Neuronal stem cell (in vitro differentiated cells): ENCODE measurements at regions not wholly inside any gene's neighbourhood (a gene's known extent, or its start where the extent isn't known, plus 50 kb on each side); places are given as distances from the start of the nearest gene placed in this dataset.

Experiments used
- DNase-seq: peaks from one replicate; pipeline ENCODE4 v3.0.0-alpha.2; 2013; ENCODE audit warnings: low spot score
- H2AFZ ChIP-seq: one replicate; pipeline ENCODE4 v1.6.1; 2013; ENCODE audit warnings: mild to moderate bottlenecking, low read length, inconsistent platforms
- H2AK5ac ChIP-seq: 2 replicates; pipeline ENCODE4 v1.6.1; 2013; ENCODE audit warnings: low read depth, mild to moderate bottlenecking, inconsistent platforms, low read length, moderate library complexity, mixed read lengths
- H2BK120ac ChIP-seq: 2 replicates; pipeline ENCODE4 v1.6.1; 2013; ENCODE audit warnings: low read depth, mild to moderate bottlenecking, inconsistent platforms, low read length, moderate library complexity, mixed read lengths
- H2BK12ac ChIP-seq: one replicate; pipeline ENCODE4 v1.6.1; 2013; ENCODE audit warnings: low read length, inconsistent platforms
- H2BK15ac ChIP-seq: 2 replicates; pipeline ENCODE4 v1.6.1; 2013; ENCODE audit warnings: mild to moderate bottlenecking, low read length, inconsistent platforms, mixed read lengths
- H2BK5ac ChIP-seq: one replicate; pipeline ENCODE4 v1.6.1; 2013; ENCODE audit warnings: inconsistent platforms, mild to moderate bottlenecking, low read length, moderate library complexity
- H3K14ac ChIP-seq: one replicate; pipeline ENCODE4 v1.6.1; 2013; ENCODE audit warnings: low read length, inconsistent platforms
- H3K18ac ChIP-seq: 2 replicates; pipeline ENCODE4 v1.6.1; 2013; ENCODE audit warnings: low read length, inconsistent platforms
- H3K23ac ChIP-seq: 2 replicates; pipeline ENCODE4 v1.6.1; 2013; ENCODE audit warnings: low read depth, mild to moderate bottlenecking, mixed read lengths, low read length, inconsistent platforms; ENCODE audit not compliant: poor library complexity
- H3K27ac ChIP-seq: replicated peaks from 3 replicates; pipeline ENCODE4 v1.5.1; 2013; ENCODE audit warnings: low read length, inconsistent platforms
- H3K27me3 ChIP-seq, 3 experiments: 2 replicates each; pipeline ENCODE4 v1.6.1; 2013; ENCODE audit warnings: low read length in 3 of 3, mild to moderate bottlenecking in 2 of 3, inconsistent platforms in 1 of 3, low read depth in 1 of 3, mixed read lengths in 1 of 3, moderate library complexity in 1 of 3; ENCODE audit not compliant: control insufficient read depth in 3 of 3, insufficient read depth in 3 of 3
- H3K36me3 ChIP-seq, 2 donors: replicated peaks in 1 of 2; 2 replicates each; pipeline ENCODE4 v1.6.1; 2013; ENCODE audit warnings: low read length in 2 of 2; ENCODE audit not compliant: control insufficient read depth in 2 of 2, insufficient read depth in 2 of 2
- H3K4ac ChIP-seq: 2 replicates; pipeline ENCODE4 v1.6.1; 2013; ENCODE audit warnings: inconsistent platforms, mild to moderate bottlenecking, low read length, moderate library complexity
- H3K4me1 ChIP-seq, 2 donors: 1 replicate in 1 of 2; 2 replicates in 1 of 2; pipeline ENCODE4 v1.6.1; 2013; ENCODE audit warnings: low read length in 2 of 2, low read depth in 1 of 2; ENCODE audit not compliant: control insufficient read depth in 2 of 2, insufficient read depth in 1 of 2
- H3K4me2 ChIP-seq: one replicate; pipeline ENCODE4 v1.6.1; 2013; ENCODE audit warnings: mild to moderate bottlenecking, low read length, inconsistent platforms; ENCODE audit not compliant: insufficient read depth, poor library complexity, severe bottlenecking
- H3K4me3 ChIP-seq, 2 donors: 2 replicates each; pipeline ENCODE4 v1.5.1; 2013; ENCODE audit warnings: low read length in 2 of 2, mild to moderate bottlenecking in 2 of 2, inconsistent platforms in 1 of 2, moderate library complexity in 1 of 2
- H3K79me1 ChIP-seq: one replicate; pipeline ENCODE4 v1.6.1; 2013; ENCODE audit warnings: low read depth, mild to moderate bottlenecking, inconsistent platforms, low read length, moderate library complexity
- H3K9ac ChIP-seq: one replicate; pipeline ENCODE4 v1.6.1; 2013; ENCODE audit warnings: mild to moderate bottlenecking, low read depth, low read length, inconsistent platforms; ENCODE audit not compliant: poor library complexity
- H3K9me3 ChIP-seq, 2 donors: replicated peaks in 1 of 2; 2 replicates each; pipeline versions ENCODE3 to v1.6.1; 2013; ENCODE audit warnings: low read length in 2 of 2, mild to moderate bottlenecking in 2 of 2, inconsistent platforms in 1 of 2, low read depth in 1 of 2, mixed read lengths in 1 of 2, moderate library complexity in 1 of 2; ENCODE audit not compliant: control insufficient read depth in 2 of 2, insufficient read depth in 1 of 2
- H4K8ac ChIP-seq: one replicate; pipeline ENCODE4 v1.6.1; 2013; ENCODE audit warnings: low read depth, mild to moderate bottlenecking, inconsistent platforms, low read length, moderate library complexity
- H4K91ac ChIP-seq: one replicate; pipeline ENCODE4 v1.6.1; 2013; ENCODE audit warnings: low read length, low read depth, mild to moderate bottlenecking, inconsistent platforms; ENCODE audit not compliant: poor library complexity
- WGBS, 2 donors: extraction: QIAGEN DNeasy Blood & Tissue Kit; methylation state at CpG; one replicate each; pipeline ENCODE4 v1.1.7; 2013; ENCODE audit warnings: missing lambda C conversion rate in 2 of 2, mixed read lengths in 1 of 2; ENCODE audit not compliant: insufficient read length in 2 of 2, insufficient replicate concordance in 1 of 2; ENCODE audit errors: extremely low coverage in 2 of 2; 5-methylcytosine and 5-hydroxymethylcytosine counted together

DNA sequence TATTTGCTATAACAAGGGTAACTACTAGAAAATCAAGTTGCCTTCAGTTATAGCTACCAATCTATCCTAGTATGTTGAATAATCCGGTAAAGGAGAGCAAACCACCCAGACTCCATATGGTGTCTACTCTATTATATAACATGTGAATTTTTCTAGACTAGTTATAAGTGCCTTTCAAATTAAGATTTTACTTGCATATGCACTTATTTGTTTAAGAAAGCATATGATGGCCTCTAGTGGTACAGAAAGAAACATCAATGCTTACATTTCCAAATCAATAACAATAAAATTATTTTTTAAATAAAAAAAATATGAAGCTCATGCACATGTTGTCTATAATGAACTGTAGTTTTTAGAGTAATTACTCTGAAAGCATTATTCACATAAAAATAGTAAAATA lies 1516.4 kb upstream of the PABPC4L start:
- no peak overlapping the region for H3K18ac ChIP-seq
- H3K4ac ChIP-seq: no peak overlapping the region

DNA sequence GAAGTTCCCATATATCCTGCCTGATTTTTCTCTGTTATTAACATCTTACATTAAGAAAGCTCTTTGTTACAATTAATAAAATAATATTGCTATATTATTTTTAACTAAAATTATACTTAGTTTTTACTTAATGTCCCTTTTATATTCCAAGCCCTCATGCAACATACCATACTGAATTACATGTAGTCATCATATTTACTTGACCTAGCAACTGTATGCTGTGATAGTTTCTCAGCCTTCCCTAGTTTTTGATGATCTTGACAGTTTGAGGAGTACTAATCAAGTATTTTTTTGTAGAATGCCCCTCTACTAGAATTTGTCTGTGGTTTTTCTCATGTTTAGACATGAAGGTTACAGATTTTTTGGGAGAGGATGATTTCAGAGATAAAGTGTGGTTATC lies 1503.8 kb upstream of the PABPC4L start:
- Histone ChIP-seq H3K27ac (no peak overlapping the region), H2AFZ (no peak overlapping the region), H4K91ac (no peak overlapping the region), H2BK12ac (no peak overlapping the region), H3K9me3 (no peaks in the 10 kb centered on the region), H3K79me1 (no peaks in the 10 kb centered on the region), H2AK5ac (no peak overlapping the region), H3K9ac (no peak overlapping the region), H3K18ac (no peak overlapping the region), H2BK120ac (no peak overlapping the region), H2BK15ac (no peak overlapping the region), H3K23ac (no peak overlapping the region), H3K27me3 (no peaks in the 10 kb centered on the region), H3K4me2 (no peak overlapping the region), H2BK5ac (no peak overlapping the region), H3K4me3 (no peak overlapping the region), H3K4ac (no peak overlapping the region), H3K36me3 (no peaks in the 10 kb centered on the region), H4K8ac (no peak overlapping the region), H3K4me1 (no peaks in the 10 kb centered on the region), H3K14ac (no peak overlapping the region)
- no peak for DNase-seq

More for the DNA sequence above, 1516.4 kb upstream of the PABPC4L start:
- H3K4me1 ChIP-seq: no peaks in the 10 kb centered on the region
- H3K4me2 ChIP-seq: no peak overlapping the region
- no peak overlapping the region for H4K8ac ChIP-seq
- no peak for DNase-seq
- H2BK120ac ChIP-seq: no peak overlapping the region
- no peak overlapping the region for H2AK5ac ChIP-seq
- no peak overlapping the region for H2AFZ ChIP-seq
- H3K27ac ChIP-seq: no peak overlapping the region
- H3K14ac ChIP-seq: no peak overlapping the region
- no peak overlapping the region for H2BK12ac ChIP-seq
- no peaks in the 10 kb centered on the region for H3K9me3 ChIP-seq
- H3K4me3 ChIP-seq: no peak overlapping the region
- no peak overlapping the region for H3K9ac ChIP-seq
- no peak overlapping the region for H3K23ac ChIP-seq
- H4K91ac ChIP-seq: no peak overlapping the region
- H3K79me1 ChIP-seq: no peaks in the 10 kb centered on the region
- no peak overlapping the region for H2BK15ac ChIP-seq
- no peaks in the 10 kb centered on the region for H3K36me3 ChIP-seq
- WGBS, 2 donors: no CpG with 5 or more reads among the region's 1 CpG
- H3K27me3 ChIP-seq: no peaks in the 10 kb centered on the region
- no peak overlapping the region for H2BK5ac ChIP-seq

DNA sequence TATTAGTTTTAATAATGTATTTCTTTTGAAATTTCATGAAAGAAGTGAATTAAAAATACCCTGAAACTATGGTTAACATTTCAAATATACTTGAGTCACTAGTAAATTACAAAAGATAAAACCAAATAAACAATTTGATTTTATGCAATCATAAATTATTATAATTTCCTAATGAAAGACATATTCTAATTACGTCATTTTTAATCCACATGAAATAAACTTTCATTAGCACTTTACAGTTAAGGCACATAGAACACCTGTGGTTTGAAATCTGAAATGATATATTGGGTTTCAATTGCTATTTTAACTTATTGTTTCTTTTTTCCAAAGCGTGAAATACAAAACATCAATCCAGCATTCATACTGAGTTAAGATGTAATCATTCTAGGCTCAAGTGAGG lies 1492.5 kb upstream of the PABPC4L start:
- Histone ChIP-seq H4K91ac (no peak overlapping the region), H3K79me1 (no peaks in the 10 kb centered on the region), H3K23ac (no peak overlapping the region), H3K18ac (no peak overlapping the region), H2AFZ (no peak overlapping the region), H2BK5ac (no peak overlapping the region), H3K9ac (no peak overlapping the region), H3K4ac (no peak overlapping the region), H2AK5ac (no peak overlapping the region), H3K9me3 (no peaks in the 10 kb centered on the region), H3K36me3 (no peaks in the 10 kb centered on the region), H3K27me3 (no peaks in the 10 kb centered on the region), H3K4me3 (no peak overlapping the region), H3K27ac (no peak overlapping the region), H3K14ac (no peak overlapping the region), H3K4me1 (no peaks in the 10 kb centered on the region), H2BK120ac (no peak overlapping the region), H2BK12ac (no peak overlapping the region), H4K8ac (no peak overlapping the region), H2BK15ac (no peak overlapping the region), H3K4me2 (no peak overlapping the region)
- no peak for DNase-seq
- WGBS, 2 donors: no CpG with 5 or more reads among the region's 2 CpGs

DNA sequence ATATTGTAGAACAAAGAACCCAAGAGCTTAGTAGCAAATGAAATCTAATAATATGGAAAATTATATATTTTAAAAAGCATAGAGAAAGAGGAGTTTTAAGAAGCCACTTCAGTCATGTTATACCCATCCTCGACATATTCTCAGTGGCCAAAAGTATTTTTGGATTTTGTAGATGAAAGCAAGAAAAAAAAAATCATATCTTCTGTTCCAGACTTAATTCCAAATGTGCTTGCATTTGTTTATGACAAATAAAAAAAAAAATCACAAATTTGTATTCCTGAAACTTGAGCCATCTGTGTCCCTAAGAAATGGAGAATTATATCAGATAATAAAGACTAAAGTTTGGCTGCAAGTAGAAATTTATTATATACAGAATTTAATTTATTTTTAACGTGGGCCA lies 1482.4 kb upstream of the PABPC4L start:
- no peak overlapping the region for H3K14ac ChIP-seq
- no peak for DNase-seq
- H4K91ac ChIP-seq: no peak overlapping the region
- no peaks in the 10 kb centered on the region for H3K9me3 ChIP-seq
- H4K8ac ChIP-seq: no peak overlapping the region
- H3K9ac ChIP-seq: no peak overlapping the region
- H3K4ac ChIP-seq: no peak overlapping the region
- no peak overlapping the region for H2BK12ac ChIP-seq
- no peak overlapping the region for H2AFZ ChIP-seq
- no CpG with 5 or more reads among the region's 2 CpGs for WGBS, 2 donors
- H2BK5ac ChIP-seq: no peak overlapping the region
- no peaks in the 10 kb centered on the region for H3K79me1 ChIP-seq
- no peak overlapping the region for H3K27ac ChIP-seq
- no peak overlapping the region for H2BK120ac ChIP-seq
- H2AK5ac ChIP-seq: no peak overlapping the region
- H3K18ac ChIP-seq: no peak overlapping the region
- H3K4me3 ChIP-seq: no peak overlapping the region
- H2BK15ac ChIP-seq: no peak overlapping the region
- no peaks in the 10 kb centered on the region for H3K27me3 ChIP-seq
- no peaks in the 10 kb centered on the region for H3K4me1 ChIP-seq
- H3K23ac ChIP-seq: no peak overlapping the region
- H3K36me3 ChIP-seq: no peaks in the 10 kb centered on the region
- no peak overlapping the region for H3K4me2 ChIP-seq
